Upper lobe of right lung (tissue), 1 donor: ENCODE measurements at regions not wholly inside any gene's neighbourhood (a gene's known extent, or its start where the extent isn't known, plus 50 kb on each side); places are given as distances from the start of the nearest gene placed in this dataset.

Experiments used
- ATAC-seq: fragments of 200-7000 bp; cut with Tn5 transposase; one replicate; pipeline ENCODE4 v1.9.1; 2020; ENCODE audit warnings: mild to moderate bottlenecking, moderate library complexity
- DNase-seq: peaks from one replicate; pipeline ENCODE4 v3.0.0-alpha.2; 2020
- H3K27ac ChIP-seq: fragments of 200-600 bp; one replicate; pipeline ENCODE4 v1.8.0; 2022
- H3K27me3 ChIP-seq: fragments of 200-600 bp; one replicate; pipeline ENCODE4 v1.8.0; 2022; ENCODE audit warnings: mild to moderate bottlenecking
- H3K36me3 ChIP-seq: fragments of 200-600 bp; one replicate; pipeline ENCODE4 v1.8.0; 2022
- H3K4me1 ChIP-seq: fragments of 200-600 bp; one replicate; pipeline ENCODE4 v1.8.0; 2022
- H3K4me3 ChIP-seq: fragments of 200-600 bp; one replicate; pipeline ENCODE4 v1.8.0; 2022; ENCODE audit warnings: mild to moderate bottlenecking
- H3K9me3 ChIP-seq: fragments of 200-600 bp; one replicate; pipeline ENCODE4 v1.8.0; 2022
- intact Hi-C: fragments of 100-400 bp; cut with DNase I; formaldehyde crosslinking; loops from one replicate; pipeline ENCODE4 v1.11.0; 2022
- TF ChIP-seq, protein P1 (sequence below): fragments of 200-600 bp; IDR thresholded peaks from one replicate; pipeline ENCODE4 v1.8.0; 2022; ENCODE audit warnings: antibody characterized with exemption
- donor health status: DM: no; HTN: yes; CAD: no; lungs with severe emphysema.

DNA sequence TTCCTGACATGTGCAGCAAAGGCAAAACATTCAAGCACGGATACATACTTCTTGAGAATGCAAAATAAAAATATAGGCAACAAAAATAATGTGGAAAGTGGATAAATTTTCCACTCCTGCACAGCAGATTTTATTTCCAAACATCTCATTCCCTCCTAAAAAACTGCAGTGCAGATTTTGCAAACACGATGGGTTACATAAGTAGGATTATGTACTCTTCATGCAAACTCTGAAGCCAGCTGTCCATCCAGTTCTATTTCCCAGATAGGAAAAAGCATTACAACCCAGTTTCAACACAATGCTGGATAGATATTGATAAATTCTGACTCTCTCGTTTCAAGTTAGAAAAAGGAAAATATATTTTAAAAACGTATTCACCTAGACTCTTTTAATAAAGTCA lies 52.7 kb upstream of the CCNG1 start:
- Histone ChIP-seq H3K27me3 (no peaks in the 10 kb centered on the region), H3K4me3 (no peak overlapping the region), H3K9me3 (no peaks in the 10 kb centered on the region), H3K27ac (no peak overlapping the region), H3K4me1 (no peaks in the 10 kb centered on the region), H3K36me3 (no peaks in the 10 kb centered on the region)
- intact Hi-C loops, result no loop called here
- DNase-seq (no peak), ATAC-seq (no peak)
- TF ChIP-seq, protein P1, sequence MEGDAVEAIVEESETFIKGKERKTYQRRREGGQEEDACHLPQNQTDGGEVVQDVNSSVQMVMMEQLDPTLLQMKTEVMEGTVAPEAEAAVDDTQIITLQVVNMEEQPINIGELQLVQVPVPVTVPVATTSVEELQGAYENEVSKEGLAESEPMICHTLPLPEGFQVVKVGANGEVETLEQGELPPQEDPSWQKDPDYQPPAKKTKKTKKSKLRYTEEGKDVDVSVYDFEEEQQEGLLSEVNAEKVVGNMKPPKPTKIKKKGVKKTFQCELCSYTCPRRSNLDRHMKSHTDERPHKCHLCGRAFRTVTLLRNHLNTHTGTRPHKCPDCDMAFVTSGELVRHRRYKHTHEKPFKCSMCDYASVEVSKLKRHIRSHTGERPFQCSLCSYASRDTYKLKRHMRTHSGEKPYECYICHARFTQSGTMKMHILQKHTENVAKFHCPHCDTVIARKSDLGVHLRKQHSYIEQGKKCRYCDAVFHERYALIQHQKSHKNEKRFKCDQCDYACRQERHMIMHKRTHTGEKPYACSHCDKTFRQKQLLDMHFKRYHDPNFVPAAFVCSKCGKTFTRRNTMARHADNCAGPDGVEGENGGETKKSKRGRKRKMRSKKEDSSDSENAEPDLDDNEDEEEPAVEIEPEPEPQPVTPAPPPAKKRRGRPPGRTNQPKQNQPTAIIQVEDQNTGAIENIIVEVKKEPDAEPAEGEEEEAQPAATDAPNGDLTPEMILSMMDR, result no peak

DNA sequence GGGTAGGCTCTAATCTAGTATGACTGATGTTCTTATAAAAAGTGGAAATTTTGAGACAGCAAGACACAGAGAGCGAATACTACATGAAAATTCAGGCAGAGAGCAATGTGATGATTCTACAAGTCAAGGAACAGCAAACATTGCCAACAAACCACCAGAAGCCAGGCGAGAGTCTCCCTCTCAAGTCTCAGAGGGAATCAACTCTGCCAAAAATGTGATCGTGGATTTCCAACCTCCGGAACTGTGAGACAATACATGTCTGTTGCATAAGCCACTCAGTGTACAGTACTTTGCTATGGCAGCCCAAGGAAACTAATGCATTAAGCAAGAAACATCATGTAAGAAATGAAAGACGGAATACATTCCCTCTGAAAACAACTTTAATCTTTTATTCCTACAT lies 52.1 kb upstream of the CCNG1 start:
- Histone ChIP-seq H3K4me1 (no peaks in the 10 kb centered on the region), H3K9me3 (no peaks in the 10 kb centered on the region), H3K27ac (no peak overlapping the region), H3K4me3 (no peak overlapping the region), H3K36me3 (no peaks in the 10 kb centered on the region), H3K27me3 (no peaks in the 10 kb centered on the region)
- TF ChIP-seq, protein P1, result no peak
- peak; percentile 17 for ATAC-seq
- no peak for DNase-seq
- intact Hi-C loops, result no loop called here

DNA sequence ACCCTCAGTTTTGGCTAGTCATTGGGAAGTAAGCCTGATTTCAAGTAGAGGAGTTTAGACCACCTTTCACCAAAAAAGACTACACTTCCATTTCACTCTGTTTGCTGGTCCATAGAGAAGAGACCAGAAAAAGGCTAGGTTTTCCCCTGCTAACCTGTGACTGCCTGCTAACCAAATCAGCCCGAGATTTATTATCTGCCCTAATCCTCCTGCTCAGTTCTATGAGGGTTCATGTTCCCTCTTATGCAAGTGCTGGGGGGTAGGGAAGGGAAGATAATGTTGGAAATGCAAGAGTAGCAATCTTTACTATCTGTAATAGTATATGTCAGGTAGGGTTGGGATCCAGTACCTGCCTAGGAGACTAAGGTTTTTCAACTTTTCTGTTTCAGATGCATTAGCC lies 51.6 kb upstream of the CCNG1 start:
- H3K9me3 ChIP-seq, result no peaks in the 10 kb centered on the region
- no peak overlapping the region for H3K27ac ChIP-seq
- H3K27me3 ChIP-seq, result no peaks in the 10 kb centered on the region
- no peaks in the 10 kb centered on the region for H3K4me1 ChIP-seq
- H3K36me3 ChIP-seq, result no peaks in the 10 kb centered on the region
- DNase-seq (no peak), ATAC-seq (no peak)
- no peak overlapping the region for H3K4me3 ChIP-seq
- intact Hi-C loops, result no loop called here
- TF ChIP-seq, protein P1, result no peak

DNA sequence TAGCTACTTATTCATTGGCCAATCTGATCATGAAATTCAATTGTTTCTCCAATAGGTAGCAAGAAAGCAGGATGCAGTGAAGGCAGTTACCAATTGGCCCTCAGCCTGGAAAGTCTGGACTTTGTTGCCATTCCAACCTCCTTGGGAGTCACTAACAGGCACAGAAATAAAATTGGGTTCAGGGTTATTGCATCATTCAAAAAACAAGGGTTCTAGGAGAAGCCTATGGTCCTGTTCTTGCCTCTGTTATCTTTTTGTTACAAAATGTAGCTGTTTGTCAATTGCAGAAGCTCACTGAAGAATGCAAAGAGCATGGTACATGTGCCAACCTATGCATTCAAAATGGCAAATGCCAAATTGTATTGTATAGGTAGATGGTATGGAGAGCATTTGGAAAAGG lies 51.0 kb upstream of the CCNG1 start:
- Histone ChIP-seq H3K27ac (no peak overlapping the region), H3K27me3 (no peaks in the 10 kb centered on the region), H3K4me1 (no peaks in the 10 kb centered on the region), H3K4me3 (no peak overlapping the region), H3K36me3 (no peaks in the 10 kb centered on the region), H3K9me3 (no peaks in the 10 kb centered on the region)
- ATAC-seq, result no peak
- DNase-seq, result no peak
- intact Hi-C loops, result no loop called here
- TF ChIP-seq, protein P1, result no peak

DNA sequence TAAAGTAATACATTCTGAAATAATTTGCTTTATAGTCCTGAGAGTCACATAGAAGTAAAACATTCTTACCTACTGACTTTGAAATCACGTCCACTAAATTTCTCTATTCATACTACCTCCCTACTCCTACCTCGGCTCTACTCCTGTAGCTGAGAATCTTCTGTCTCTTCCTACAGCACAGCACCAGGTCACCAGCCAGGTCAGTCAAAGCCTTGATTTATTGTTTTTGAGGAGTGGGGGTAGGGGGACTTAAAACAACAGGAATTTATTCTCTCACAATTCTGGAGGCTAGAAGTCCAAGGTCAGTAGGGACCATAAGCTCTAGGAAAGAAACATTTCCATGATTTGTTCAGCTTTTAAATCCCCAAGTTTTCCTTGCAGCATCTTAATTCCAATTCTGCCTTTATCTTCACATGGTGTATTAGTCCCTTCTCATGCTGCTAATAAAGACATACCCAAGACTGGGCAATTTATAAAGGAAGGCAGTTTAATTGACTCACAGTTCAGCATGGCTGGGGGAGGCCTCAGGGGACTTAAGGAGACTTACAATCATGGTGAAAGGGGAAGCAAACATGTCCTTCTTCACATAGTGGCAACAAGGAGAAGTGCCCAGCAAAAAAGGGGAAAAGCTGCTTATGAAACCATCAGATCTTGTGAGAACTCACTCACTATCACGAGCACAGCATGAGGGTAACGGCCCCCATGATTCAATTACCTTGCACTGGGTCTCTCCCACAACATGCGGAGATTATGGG lies 49.6 kb upstream of the CCNG1 start:
- H3K27me3 ChIP-seq, result no peaks in the 10 kb centered on the region
- DNase-seq (no peak), ATAC-seq (no peak)
- intact Hi-C loops, result no loop called here
- no peak overlapping the region for H3K27ac ChIP-seq
- no peaks in the 10 kb centered on the region for H3K36me3 ChIP-seq
- no peaks in the 10 kb centered on the region for H3K4me1 ChIP-seq
- H3K9me3 ChIP-seq, result no peaks in the 10 kb centered on the region
- TF ChIP-seq, protein P1, result no peak
- H3K4me3 ChIP-seq, result no peak overlapping the region
